HepG2 (cell line): ENCODE measurements at regions not wholly inside any gene's neighbourhood (a gene's known extent, or its start where the extent isn't known, plus 50 kb on each side); places are given as distances from the start of the nearest gene placed in this dataset.

Experiments used
- ATAC-seq: fragments of 200-7000 bp; cut with Tn5 transposase; 3 replicates; pipeline ENCODE4 v1.9.1; 2020; ENCODE audit warnings: mild to moderate bottlenecking, moderate library complexity
- BruUV-seq: library from RNA; stranded (reverse); fragments of 400-500 nt; replicated peaks from 2 replicates; lab custom pipeline; 2021; lab: Mats Ljungman, UMichigan
- CTCF ChIA-PET: fragments of 300-600 bp; formaldehyde crosslinking; extraction: SDS; loops from one replicate; lab custom pipeline; 2021; ENCODE audit warnings: low total read pairs, inconsistent platforms, low intra/inter-chr PET ratio; lab: Yijun Ruan, JAX
- POLR2A ChIA-PET: fragments of 350-600 bp; sonication (Branson Sonifier 250); formaldehyde crosslinking; loops from one replicate; lab custom pipeline; 2020; ENCODE audit warnings: antibody characterized with exemption, inconsistent platforms; lab: Yijun Ruan, JAX
- DNase-seq: peaks from one replicate; pipeline ENCODE4 v3.0.0-alpha.2; 2015; ENCODE audit warnings: low spot score
- FAIRE-seq: peaks from 3 replicates; lab custom pipeline; 2011; peaks lifted over from hg19 to GRCh38; lab: Jason Lieb, UNC
- H2AFZ ChIP-seq: one replicate; pipeline ENCODE4 v1.6.1; 2011; ENCODE audit warnings: low read length, inconsistent platforms
- H3K27ac ChIP-seq: fragments of 300-600 bp; 3 replicates; pipeline ENCODE4 v1.8.0; 2011; ENCODE audit warnings: mixed run types, mild to moderate bottlenecking, mixed read lengths, low read length, inconsistent platforms; ENCODE audit not compliant: insufficient read depth; ENCODE audit errors: extremely low read length
- H3K27me3 ChIP-seq, 2 experiments: fragments of 200-600 bp in 1 of 2; 2 replicates in 1 of 2; 3 replicates in 1 of 2; pipeline versions ENCODE4 v1.6.0 to v1.8.0; 2011; ENCODE audit warnings: low read length in 2 of 2, mild to moderate bottlenecking in 2 of 2, moderate library complexity in 2 of 2, inconsistent platforms in 1 of 2; ENCODE audit not compliant: insufficient read depth in 2 of 2, control insufficient read depth in 1 of 2
- H3K36me3 ChIP-seq, 2 experiments: fragments of 200-600 bp in 1 of 2; replicated peaks in 1 of 2; 2 replicates in 1 of 2; 3 replicates in 1 of 2; pipeline versions ENCODE4 v1.5.1 to v1.8.0; 2011; ENCODE audit warnings: low read length in 2 of 2, inconsistent platforms in 1 of 2; ENCODE audit not compliant: insufficient read depth in 2 of 2, control insufficient read depth in 1 of 2
- H3K4me1 ChIP-seq: 2 replicates; pipeline ENCODE4 v1.5.1; 2012; ENCODE audit warnings: low read length, inconsistent platforms; ENCODE audit not compliant: insufficient read depth
- H3K4me2 ChIP-seq: 2 replicates; pipeline ENCODE4 v1.6.0; 2011; ENCODE audit warnings: low read depth, low read length, inconsistent platforms
- H3K4me3 ChIP-seq, 3 experiments: fragments of 200-600 bp in 1 of 3; sonication (generic), shearing (Covaris generic) in 1 of 3; replicated peaks in 1 of 3; 2 replicates each; pipeline ENCODE4 v1.5.1; 2011 to 2016; ENCODE audit warnings: low read length in 3 of 3, inconsistent platforms in 2 of 3, low read depth in 2 of 3, mild to moderate bottlenecking in 2 of 3, control low read depth in 1 of 3, mixed read lengths in 1 of 3; ENCODE audit not compliant: insufficient read depth in 1 of 3
- H3K79me2 ChIP-seq: one replicate; pipeline ENCODE4 v1.6.1; 2011; ENCODE audit warnings: low read length, inconsistent platforms; ENCODE audit not compliant: insufficient read depth
- H3K9ac ChIP-seq: 2 replicates; pipeline ENCODE4 v1.6.0; 2011; ENCODE audit warnings: mild to moderate bottlenecking, low read depth, low read length, inconsistent platforms; ENCODE audit not compliant: insufficient read depth
- H3K9me3 ChIP-seq: 2 replicates; pipeline ENCODE4 v1.5.1; 2012; ENCODE audit warnings: mild to moderate bottlenecking, low read length
- H4K20me1 ChIP-seq: 2 replicates; pipeline ENCODE4 v1.6.0; 2011; ENCODE audit warnings: inconsistent platforms, mild to moderate bottlenecking, low read length, moderate library complexity; ENCODE audit not compliant: insufficient read depth
- AGO1 ChIP-seq: fragments of 200-400 bp; formaldehyde crosslinking; IDR thresholded peaks from 2 replicates; pipeline ENCODE4 v1.6.1; 2017; ENCODE audit warnings: mild to moderate bottlenecking, low read depth, low read length, moderate library complexity; ENCODE audit not compliant: poor library complexity, severe bottlenecking
- CAMTA2 ChIP-seq: sonication (generic); formaldehyde crosslinking; IDR thresholded peaks from 2 replicates; pipeline ENCODE4 v1.4.0; 2020; ENCODE audit warnings: mild to moderate bottlenecking, missing genetic modification reagents, borderline replicate concordance
- ELF3 ChIP-seq: IDR thresholded peaks from 2 replicates; pipeline ENCODE4 v1.6.1; 2016; ENCODE audit warnings: missing genetic modification reagents, missing compliant biosample characterization
- HOXA9 ChIP-seq: sonication (generic); formaldehyde crosslinking; IDR thresholded peaks from 2 replicates; pipeline ENCODE4 v1.8.1; 2022; ENCODE audit warnings: missing genetic modification reagents, mild to moderate bottlenecking, moderate library complexity, borderline replicate concordance
- KDM4B ChIP-seq: sonication (generic); formaldehyde crosslinking; IDR thresholded peaks from 2 replicates; pipeline ENCODE4 v1.4.0; 2020; ENCODE audit warnings: missing genetic modification reagents
- RORA ChIP-seq: sonication (generic); formaldehyde crosslinking; IDR thresholded peaks from 2 replicates; pipeline ENCODE4 v1.5.0; 2020; ENCODE audit warnings: mild to moderate bottlenecking, missing genetic modification reagents, moderate library complexity
- SCMH1 ChIP-seq: sonication (generic); formaldehyde crosslinking; IDR thresholded peaks from 2 replicates; pipeline ENCODE4 v1.9.0; 2021; ENCODE audit warnings: missing genetic modification reagents, mild to moderate bottlenecking, borderline replicate concordance
- TGIF2 ChIP-seq: IDR thresholded peaks from 2 replicates; pipeline ENCODE4 v1.6.1; 2016; ENCODE audit warnings: control low read depth, missing compliant biosample characterization
- TMF1 ChIP-seq: sonication (generic); formaldehyde crosslinking; IDR thresholded peaks from 2 replicates; pipeline ENCODE4 v1.8.1; 2022; ENCODE audit warnings: low read depth, missing genetic modification reagents
- ZMAT3 ChIP-seq: sonication (generic); formaldehyde crosslinking; conservative IDR thresholded peaks from 2 replicates; pipeline ENCODE4 v1.7.0; 2021; ENCODE audit warnings: missing genetic modification reagents
- ZNF513 ChIP-seq: sonication (generic); formaldehyde crosslinking; conservative IDR thresholded peaks from 2 replicates; pipeline ENCODE4 v1.5.0; 2020; ENCODE audit warnings: missing genetic modification reagents
- ZNF792 ChIP-seq: IDR thresholded peaks from 2 replicates; pipeline ENCODE4 v1.6.1; 2016
- ZNF878 ChIP-seq: sonication (generic); formaldehyde crosslinking; IDR thresholded peaks from 2 replicates; pipeline ENCODE4 v1.8.1; 2023; ENCODE audit warnings: mild to moderate bottlenecking, missing genetic modification reagents, moderate library complexity
- in situ Hi-C: cut with HindIII; loops from 2 replicates; pipeline ENCODE4 v1.10.0; 2017; ENCODE audit warnings: low pct_unique_long_range_greater_than_20kb; ENCODE audit not compliant: extremely low pct_ligation_motif_present
- intact Hi-C: fragments of 100-400 bp; cut with micrococcal nuclease; formaldehyde crosslinking; loops from one replicate; pipeline ENCODE4 v1.10.0; 2022; ENCODE audit not compliant: unreplicated experiment
- TF ChIP-seq, protein P1 (sequence below): sonication (generic); formaldehyde crosslinking; IDR thresholded peaks from 2 replicates; pipeline ENCODE4 v1.5.0; 2020; ENCODE audit warnings: missing genetic modification reagents
- TF ChIP-seq, protein P2 (sequence below): IDR thresholded peaks from 2 replicates; pipeline ENCODE4 v1.6.1; 2016; ENCODE audit warnings: low read depth, borderline replicate concordance

DNA sequence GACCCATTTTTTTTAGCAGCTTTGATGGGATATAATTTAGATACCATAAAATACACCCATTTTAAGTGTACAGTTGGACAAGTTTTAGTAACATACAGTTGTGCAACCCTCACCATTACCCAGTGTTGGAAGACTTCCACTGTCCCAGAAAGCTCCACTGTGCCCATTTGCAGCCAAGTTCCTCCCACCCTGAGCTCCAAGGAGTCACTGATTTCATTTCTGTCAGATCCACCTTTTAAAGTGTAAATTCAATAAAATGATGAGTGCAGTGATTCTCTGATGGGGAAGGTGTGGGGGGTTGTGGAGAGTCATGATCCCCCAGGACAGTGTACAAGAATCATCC, 93.2 kb upstream of the IGF1R start:
- CTCF ChIA-PET, result no interaction called here
- Histone ChIP-seq H3K9ac (no peak overlapping the region), H3K27me3 (peaks cover 0 to 69% of the 10 kb centered on the region in 2 experiments), H3K79me2 (no peaks in the 10 kb centered on the region), H3K27ac (no peak overlapping the region), H3K4me1 (no peaks in the 10 kb centered on the region), H2AFZ (no peak overlapping the region), H3K4me3 (no peak overlapping the region), H4K20me1 (no peaks in the 10 kb centered on the region), H3K9me3 (no peaks in the 10 kb centered on the region), H3K4me2 (no peak overlapping the region), H3K36me3 (no peaks in the 10 kb centered on the region)
- ATAC-seq (no peak), FAIRE-seq (no peak), DNase-seq (no peak)
- BruUV-seq, result no TSS peak
- POLR2A ChIA-PET, result no interaction called here
- intact Hi-C loops (no loop called here), in situ Hi-C loops (no loop called here)
- TF ChIP-seq ZNF513 (CRISPR knock-in tag) (no peak), AGO1 (no peak), KDM4B (no peak), RORA (no peak), TMF1 (CRISPR knock-in tag) (no peak), ZMAT3 (CRISPR knock-in tag) (no peak), HOXA9 (no peak), CAMTA2 (CRISPR knock-in tag) (no peak), ELF3 (CRISPR knock-in tag) (no peak), TGIF2 (CRISPR knock-in tag) (no peak), ZNF878 (CRISPR knock-in tag) (no peak), ZNF792 (CRISPR knock-in tag) (no peak), SCMH1 (no peak)
- TF ChIP-seq, protein P1, sequence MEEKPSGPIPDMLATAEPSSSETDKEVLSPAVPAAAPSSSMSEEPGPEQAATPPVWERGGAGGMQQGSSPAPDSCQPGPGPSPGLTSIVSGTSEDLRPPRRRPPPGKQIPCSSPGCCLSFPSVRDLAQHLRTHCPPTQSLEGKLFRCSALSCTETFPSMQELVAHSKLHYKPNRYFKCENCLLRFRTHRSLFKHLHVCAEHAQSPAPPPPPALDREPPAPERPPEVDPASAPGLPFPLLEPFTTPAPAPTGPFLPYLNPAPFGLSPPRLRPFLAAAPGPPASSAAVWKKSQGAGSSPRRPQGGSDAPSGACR, result no peak
- TF ChIP-seq, protein P2, sequence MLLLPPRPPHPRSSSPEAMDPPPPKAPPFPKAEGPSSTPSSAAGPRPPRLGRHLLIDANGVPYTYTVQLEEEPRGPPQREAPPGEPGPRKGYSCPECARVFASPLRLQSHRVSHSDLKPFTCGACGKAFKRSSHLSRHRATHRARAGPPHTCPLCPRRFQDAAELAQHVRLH (CRISPR knock-in tag), result no peak
